Panc1 (cell line): ENCODE measurements at regions not wholly inside any gene's neighbourhood (a gene's known extent, or its start where the extent isn't known, plus 50 kb on each side); places are given as distances from the start of the nearest gene placed in this dataset.

Experiments
- ATAC-seq: fragments of 200-7000 bp; cut with Tn5 transposase; 2 replicates; pipeline ENCODE4 v1.9.1; 2020; ENCODE audit warnings: mild to moderate bottlenecking, moderate library complexity
- BruUV-seq: library from RNA; stranded (reverse); fragments of 400-500 nt; replicated peaks from 2 replicates; lab custom pipeline; 2021; lab: Mats Ljungman, UMichigan
- CTCF ChIA-PET: fragments of 300-600 bp; sonication (Branson Sonifier 250); formaldehyde crosslinking; loops from one replicate; lab custom pipeline; 2022; ENCODE audit warnings: antibody characterized with exemption; lab: Charles Lee
- POLR2A ChIA-PET: fragments of 300-600 bp; sonication (Branson Sonifier 250); formaldehyde crosslinking; loops from one replicate; lab custom pipeline; 2022; ENCODE audit warnings: antibody characterized with exemption; lab: Charles Lee
- DNase-seq: peaks from one replicate; pipeline ENCODE4 v3.0.0-alpha.2; 2010; ENCODE audit warnings: low read depth, low spot score
- H3K27ac ChIP-seq: 2 replicates; pipeline ENCODE4 v1.5.1; 2011; ENCODE audit warnings: mild to moderate bottlenecking, low read length, inconsistent platforms
- H3K27me3 ChIP-seq: fragments of 200-500 bp; sonication (Bioruptor generic); 2 replicates; pipeline ENCODE4 v1.6.0; 2014; ENCODE audit warnings: low read length, inconsistent platforms; ENCODE audit not compliant: control insufficient read depth, insufficient read depth
- H3K36me3 ChIP-seq: fragments of 200-500 bp; sonication (Bioruptor generic); 2 replicates; pipeline ENCODE4 v1.5.1; 2014; ENCODE audit warnings: inconsistent platforms, mild to moderate bottlenecking, low read length, moderate library complexity; ENCODE audit not compliant: control insufficient read depth, insufficient read depth
- H3K4me1 ChIP-seq: 2 replicates; pipeline ENCODE4 v1.5.1; 2011; ENCODE audit warnings: inconsistent platforms, mild to moderate bottlenecking, low read length, moderate library complexity; ENCODE audit not compliant: control insufficient read depth, insufficient read depth
- H3K4me3 ChIP-seq, 2 experiments: 2 replicates each; pipeline ENCODE4 v1.5.1; 2011 to 2012; ENCODE audit warnings: low read depth in 2 of 2, low read length in 2 of 2, mild to moderate bottlenecking in 2 of 2, inconsistent platforms in 1 of 2, moderate library complexity in 1 of 2
- H3K9me3 ChIP-seq: fragments of 200-500 bp; sonication (Bioruptor generic); 2 replicates; pipeline ENCODE4 v1.5.1; 2014; ENCODE audit warnings: low read depth, mild to moderate bottlenecking, inconsistent platforms, low read length, moderate library complexity; ENCODE audit not compliant: control insufficient read depth, insufficient read depth
- CTCF ChIP-seq: fragments of 450-650 bp; IDR thresholded peaks from 2 replicates; pipeline ENCODE4 v1.5.1; 2017; ENCODE audit warnings: mild to moderate bottlenecking
- POLR2AphosphoS5 ChIP-seq: IDR thresholded peaks from 2 replicates; pipeline ENCODE4 v1.6.1; 2012; ENCODE audit warnings: mild to moderate bottlenecking, low read depth, low read length, moderate library complexity
- REST ChIP-seq, 2 experiments: IDR thresholded peaks; 2 replicates each; pipeline ENCODE4 v1.6.1; 2011 to 2012; ENCODE audit warnings: low read depth in 2 of 2, control low read depth in 1 of 2, low read length in 1 of 2, mild to moderate bottlenecking in 1 of 2, moderate library complexity in 1 of 2; ENCODE audit not compliant: insufficient read depth in 1 of 2
- SIN3A ChIP-seq: IDR thresholded peaks from 2 replicates; pipeline ENCODE4 v1.6.1; 2012; ENCODE audit warnings: low read depth, mild to moderate bottlenecking, low read length, moderate library complexity, borderline replicate concordance; ENCODE audit not compliant: insufficient read depth
- TCF7L2 ChIP-seq: IDR thresholded peaks from 2 replicates; pipeline ENCODE4 v1.6.1; 2011; ENCODE audit warnings: mild to moderate bottlenecking, low read depth, low read length, inconsistent platforms
- in situ Hi-C: cut with HindIII; loops from 2 replicates; pipeline ENCODE4 v1.10.0; 2016; ENCODE audit warnings: low sequenced_read_pairs, low pct_unique_long_range_greater_than_20kb
- intact Hi-C: fragments of 100-400 bp; cut with micrococcal nuclease; formaldehyde crosslinking; loops from one replicate; pipeline ENCODE4 v1.10.0; 2022; ENCODE audit not compliant: unreplicated experiment

- no peak for DNase-seq
- BruUV-seq: no TSS peak
- in situ Hi-C loops: no loop called here
- ChIA-PET POLR2A (no interaction called here), CTCF (no interaction called here)
- Histone ChIP-seq H3K36me3 (no peaks in the 10 kb centered on the region), H3K4me3 (no peak overlapping the region), H3K4me1 (no peaks in the 10 kb centered on the region), H3K27ac (no peak overlapping the region), H3K27me3 (no peaks in the 10 kb centered on the region; the same call in 1 of the 2 replicates), H3K9me3 (no peaks in the 10 kb centered on the region)
- no peak for ATAC-seq
- TF ChIP-seq SIN3A (no peak), TCF7L2 (no peak), REST (IDR thresholded peaks at IDR 0.05; ENCODE audit: insufficient read depth in 1 of 2, low read depth in 2 of 2, low read length in 1 of 2) (no peak), POLR2AphosphoS5 (no peak), CTCF (no peak)
- intact Hi-C loops: no loop called here
Measured at GRCh38 chr2:134075204-134075603, 178.7 kb upstream of the MGAT5 start.

GRCh38 chr2:134078354-134078753 is 175.5 kb upstream of the MGAT5 start:
- in situ Hi-C loops: no loop called here
- Histone ChIP-seq H3K9me3 (no peaks in the 10 kb centered on the region), H3K27me3 (no peaks in the 10 kb centered on the region; the same call in 1 of the 2 replicates), H3K36me3 (no peaks in the 10 kb centered on the region), H3K4me3 (no peak overlapping the region), H3K27ac (no peak overlapping the region), H3K4me1 (no peaks in the 10 kb centered on the region)
- ChIA-PET POLR2A (no interaction called here), CTCF (no interaction called here)
- BruUV-seq: no TSS peak
- TF ChIP-seq REST (IDR thresholded peaks at IDR 0.05; ENCODE audit: insufficient read depth in 1 of 2, low read depth in 2 of 2, low read length in 1 of 2) (no peak), CTCF (no peak), POLR2AphosphoS5 (no peak), TCF7L2 (no peak), SIN3A (no peak)
- ATAC-seq (no peak), DNase-seq (no peak)
- intact Hi-C loops: no loop called here
